ENCODE measurements at regions not wholly inside any gene's neighbourhood (a gene's known extent, or its start where the extent isn't known, plus 50 kb on each side); places are given as distances from the start of the nearest gene placed in this dataset.
"Not testable (repeated sequence)": the region's sequence is repeated elsewhere in the genome, so short reads cannot be mapped to it uniquely, and the experiment has no call there.

DNA sequence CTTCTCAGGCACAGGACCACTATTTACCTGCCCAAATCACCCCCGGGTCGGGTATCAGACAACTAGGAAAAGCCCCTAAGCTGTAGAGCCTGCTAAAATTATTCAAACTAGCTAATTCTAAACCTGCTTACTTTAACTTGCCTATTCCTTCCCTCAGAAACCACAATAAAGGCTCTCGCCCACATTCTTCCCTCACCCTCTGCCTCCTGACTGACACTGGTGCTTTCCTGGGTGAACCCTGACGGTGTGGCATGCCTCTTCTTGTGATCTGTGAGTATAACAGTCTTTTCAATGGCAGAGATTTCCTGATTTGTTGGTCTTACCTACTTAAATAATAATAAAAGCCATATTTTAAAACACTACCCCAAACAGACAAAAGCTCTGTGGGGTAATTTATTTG lies 209.4 kb upstream of the XIST start:
- H3K36me3 ChIP-seq (ENCODE audit: control insufficient read depth, low read length) = no peaks in the 10 kb centered on the region
- TF ChIP-seq, protein P1, sequence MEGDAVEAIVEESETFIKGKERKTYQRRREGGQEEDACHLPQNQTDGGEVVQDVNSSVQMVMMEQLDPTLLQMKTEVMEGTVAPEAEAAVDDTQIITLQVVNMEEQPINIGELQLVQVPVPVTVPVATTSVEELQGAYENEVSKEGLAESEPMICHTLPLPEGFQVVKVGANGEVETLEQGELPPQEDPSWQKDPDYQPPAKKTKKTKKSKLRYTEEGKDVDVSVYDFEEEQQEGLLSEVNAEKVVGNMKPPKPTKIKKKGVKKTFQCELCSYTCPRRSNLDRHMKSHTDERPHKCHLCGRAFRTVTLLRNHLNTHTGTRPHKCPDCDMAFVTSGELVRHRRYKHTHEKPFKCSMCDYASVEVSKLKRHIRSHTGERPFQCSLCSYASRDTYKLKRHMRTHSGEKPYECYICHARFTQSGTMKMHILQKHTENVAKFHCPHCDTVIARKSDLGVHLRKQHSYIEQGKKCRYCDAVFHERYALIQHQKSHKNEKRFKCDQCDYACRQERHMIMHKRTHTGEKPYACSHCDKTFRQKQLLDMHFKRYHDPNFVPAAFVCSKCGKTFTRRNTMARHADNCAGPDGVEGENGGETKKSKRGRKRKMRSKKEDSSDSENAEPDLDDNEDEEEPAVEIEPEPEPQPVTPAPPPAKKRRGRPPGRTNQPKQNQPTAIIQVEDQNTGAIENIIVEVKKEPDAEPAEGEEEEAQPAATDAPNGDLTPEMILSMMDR (IDR thresholded peaks at IDR 0.05; ENCODE audit: low read depth, low read length, poor library complexity, severe bottlenecking) = no peak
- no peak for TF ChIP-seq EZH2phosphoT487 (IDR thresholded peaks at IDR 0.05; ENCODE audit: borderline replicate concordance, low read length)
- no peak overlapping the region for H3K4me2 ChIP-seq (ENCODE audit: low read length)

DNA sequence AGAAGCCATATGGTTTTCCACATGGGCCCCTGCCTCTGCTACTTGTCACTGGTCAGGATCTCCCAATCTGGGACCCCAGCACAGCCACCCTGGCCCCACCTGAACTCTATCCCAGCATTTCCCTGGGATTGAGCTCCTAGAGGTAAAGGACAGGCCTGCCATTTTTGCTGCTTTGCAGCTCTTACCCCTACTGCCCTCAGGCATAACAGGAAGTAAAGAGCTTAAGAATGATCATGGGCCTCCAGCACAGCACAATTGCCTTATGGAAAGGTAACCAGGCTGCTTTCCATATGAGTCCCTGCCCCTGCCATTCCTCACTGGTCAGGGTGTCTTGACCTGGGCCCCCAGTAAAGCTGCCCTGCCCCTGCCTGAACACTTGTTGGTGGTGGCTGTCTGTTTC lies 196.6 kb upstream of the XIST start:
- Histone ChIP-seq H3K27me3 (ENCODE audit: control insufficient read depth, low read length) (no peaks in the 10 kb centered on the region), H3K9me2 (replicated peaks; ENCODE audit: control insufficient read depth, low read length) (no peaks in the 10 kb centered on the region), H3K4me3 (ENCODE audit: low read length) (no peak overlapping the region), H3F3A (ENCODE audit: control insufficient read depth, insufficient read depth) (no peaks in the 10 kb centered on the region), H3K27ac (ENCODE audit: low read depth, low read length) (no peak overlapping the region), H3K4me1 (ENCODE audit: control insufficient read depth, low read length) (no peaks in the 10 kb centered on the region), H3K4me2 (ENCODE audit: low read length) (no peak overlapping the region), H3K36me3 (ENCODE audit: control insufficient read depth, low read length) (no peaks in the 10 kb centered on the region), H4K20me1 (ENCODE audit: control insufficient read depth, insufficient read depth, low read depth, low read length) (no peaks in the 10 kb centered on the region), H3K79me2 (ENCODE audit: control insufficient read depth, low read length) (no peaks in the 10 kb centered on the region), H3K9me3 (ENCODE audit: control insufficient read depth, insufficient read depth, low read length) (no peaks in the 10 kb centered on the region)
- TF ChIP-seq EZH2phosphoT487 (IDR thresholded peaks at IDR 0.05; ENCODE audit: borderline replicate concordance, low read length) = no peak
- TF ChIP-seq, protein P1 (IDR thresholded peaks at IDR 0.05; ENCODE audit: low read depth, low read length, poor library complexity, severe bottlenecking) = no peak

More for the DNA sequence above, 209.4 kb upstream of the XIST start:
- H3F3A ChIP-seq (ENCODE audit: control insufficient read depth, insufficient read depth) = no peaks in the 10 kb centered on the region
- H3K4me3 ChIP-seq (ENCODE audit: low read length) = no peak overlapping the region
- no peaks in the 10 kb centered on the region for H3K79me2 ChIP-seq (ENCODE audit: control insufficient read depth, low read length)
- no peaks in the 10 kb centered on the region for H3K9me2 ChIP-seq (replicated peaks; ENCODE audit: control insufficient read depth, low read length)
- H3K4me1 ChIP-seq (ENCODE audit: control insufficient read depth, low read length) = no peaks in the 10 kb centered on the region
- no peak overlapping the region for H3K27ac ChIP-seq (ENCODE audit: low read depth, low read length)
- no peaks in the 10 kb centered on the region for H3K9me3 ChIP-seq (ENCODE audit: control insufficient read depth, insufficient read depth, low read length)
- no peaks in the 10 kb centered on the region for H3K27me3 ChIP-seq (ENCODE audit: control insufficient read depth, low read length)
- no peaks in the 10 kb centered on the region for H4K20me1 ChIP-seq (ENCODE audit: control insufficient read depth, insufficient read depth, low read depth, low read length)

DNA sequence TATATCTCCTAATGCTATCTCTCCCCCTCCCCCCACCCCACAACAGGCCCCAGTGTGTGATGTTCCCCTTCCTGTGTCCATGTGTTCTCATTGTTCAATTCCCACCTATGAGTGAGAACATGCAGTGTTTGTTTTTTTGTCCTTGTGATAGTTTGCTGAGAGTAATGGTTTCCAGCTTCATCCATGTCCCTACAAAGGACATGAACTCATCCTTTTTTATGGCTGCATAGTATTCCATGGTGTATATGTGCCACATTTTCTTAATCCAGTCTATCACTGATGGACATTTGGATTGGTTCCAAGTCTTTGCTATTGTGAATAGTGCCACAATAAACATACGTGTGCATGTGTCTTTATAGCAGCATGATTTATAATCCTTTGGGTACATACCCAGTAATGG lies 181.6 kb upstream of the XIST start:
- H3K27ac ChIP-seq (ENCODE audit: low read depth, low read length); H3K36me3 ChIP-seq (ENCODE audit: control insufficient read depth, low read length); H3K9me2 ChIP-seq (replicated peaks; ENCODE audit: control insufficient read depth, low read length); H3K9me3 ChIP-seq (ENCODE audit: control insufficient read depth, insufficient read depth, low read length); H3K4me2 ChIP-seq (ENCODE audit: low read length); H4K20me1 ChIP-seq (ENCODE audit: control insufficient read depth, insufficient read depth, low read depth, low read length); H3K4me3 ChIP-seq (ENCODE audit: low read length); H3F3A ChIP-seq (ENCODE audit: control insufficient read depth, insufficient read depth); H3K27me3 ChIP-seq (ENCODE audit: control insufficient read depth, low read length); H3K4me1 ChIP-seq (ENCODE audit: control insufficient read depth, low read length); H3K79me2 ChIP-seq (ENCODE audit: control insufficient read depth, low read length): not testable (repeated sequence)

DNA sequence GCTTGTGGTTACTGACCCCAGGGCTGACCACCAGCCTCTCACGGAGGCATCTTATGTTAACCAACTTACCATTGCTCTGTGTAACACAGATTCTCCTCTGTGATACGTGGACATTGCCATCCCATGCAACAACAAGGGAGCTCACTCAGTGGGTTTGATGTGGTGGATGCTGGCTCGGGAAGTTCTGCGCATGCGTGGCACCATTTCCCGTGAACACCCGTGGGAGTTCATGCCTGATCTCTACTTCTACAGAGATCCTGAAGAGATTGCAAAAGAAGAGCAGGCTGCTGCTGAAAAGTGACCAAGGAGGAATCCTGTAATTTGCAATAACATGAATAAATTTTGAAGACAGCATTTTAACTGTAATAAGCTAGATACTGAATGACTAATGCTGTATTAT lies 179.0 kb upstream of the XIST start:
- H3K4me3 ChIP-seq (ENCODE audit: low read length); H3K4me2 ChIP-seq (ENCODE audit: low read length); H3K9me2 ChIP-seq (replicated peaks; ENCODE audit: control insufficient read depth, low read length); H3K9me3 ChIP-seq (ENCODE audit: control insufficient read depth, insufficient read depth, low read length); H3K36me3 ChIP-seq (ENCODE audit: control insufficient read depth, low read length); H3K79me2 ChIP-seq (ENCODE audit: control insufficient read depth, low read length); H3K27ac ChIP-seq (ENCODE audit: low read depth, low read length); H3K4me1 ChIP-seq (ENCODE audit: control insufficient read depth, low read length); H3F3A ChIP-seq (ENCODE audit: control insufficient read depth, insufficient read depth); H3K27me3 ChIP-seq (ENCODE audit: control insufficient read depth, low read length); H4K20me1 ChIP-seq (ENCODE audit: control insufficient read depth, insufficient read depth, low read depth, low read length): not testable (repeated sequence)

DNA sequence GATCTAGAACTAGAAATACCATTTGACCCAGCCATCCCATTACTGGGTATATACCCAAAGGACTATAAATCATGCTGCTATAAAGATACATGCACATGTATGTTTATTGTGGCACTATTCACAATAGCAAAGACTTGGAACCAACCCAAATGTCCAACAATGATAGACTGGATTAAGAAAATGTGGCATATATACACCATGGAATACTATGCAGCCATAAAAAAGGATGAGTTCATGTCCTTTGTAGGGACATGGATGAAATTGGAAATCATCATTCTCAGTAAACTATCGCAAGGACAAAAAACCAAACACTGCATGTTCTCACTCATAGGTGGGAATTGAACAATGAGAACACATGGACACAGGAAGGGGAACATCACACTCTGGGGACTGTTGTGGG lies 178.3 kb upstream of the XIST start:
- not testable (repeated sequence) for H3F3A ChIP-seq (ENCODE audit: control insufficient read depth, insufficient read depth); H3K4me3 ChIP-seq (ENCODE audit: low read length); H3K79me2 ChIP-seq (ENCODE audit: control insufficient read depth, low read length); H3K27me3 ChIP-seq (ENCODE audit: control insufficient read depth, low read length); H3K27ac ChIP-seq (ENCODE audit: low read depth, low read length); H3K4me2 ChIP-seq (ENCODE audit: low read length); H3K9me2 ChIP-seq (replicated peaks; ENCODE audit: control insufficient read depth, low read length); H4K20me1 ChIP-seq (ENCODE audit: control insufficient read depth, insufficient read depth, low read depth, low read length); H3K36me3 ChIP-seq (ENCODE audit: control insufficient read depth, low read length); H3K9me3 ChIP-seq (ENCODE audit: control insufficient read depth, insufficient read depth, low read length); H3K4me1 ChIP-seq (ENCODE audit: control insufficient read depth, low read length)

DNA sequence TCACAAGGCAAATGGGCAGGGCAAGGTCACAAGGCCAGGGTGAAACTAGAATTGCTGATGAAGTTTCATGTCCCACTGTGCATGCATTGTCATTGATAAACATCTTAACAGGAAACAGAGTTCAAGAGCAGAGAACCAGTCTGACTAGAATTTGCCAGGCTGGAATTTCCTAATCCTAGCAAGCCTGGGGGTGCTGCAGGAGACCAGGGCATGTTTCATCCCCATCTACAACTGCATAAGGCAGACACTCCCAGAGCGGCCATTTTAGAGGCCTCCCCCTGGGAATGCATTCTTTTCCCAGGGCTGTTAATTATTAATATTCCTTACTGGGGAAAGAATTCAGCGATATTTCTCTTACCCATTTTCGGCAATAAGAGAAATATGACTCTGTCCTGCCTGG lies 172.6 kb upstream of the XIST start:
- H3K9me3 ChIP-seq (ENCODE audit: control insufficient read depth, insufficient read depth, low read length); H3K4me3 ChIP-seq (ENCODE audit: low read length); H3K4me2 ChIP-seq (ENCODE audit: low read length): not testable (repeated sequence)

More for the DNA sequence above, 172.6 kb upstream of the XIST start:
- not testable (repeated sequence) for H3K27ac ChIP-seq (ENCODE audit: low read depth, low read length); H3K36me3 ChIP-seq (ENCODE audit: control insufficient read depth, low read length); H4K20me1 ChIP-seq (ENCODE audit: control insufficient read depth, insufficient read depth, low read depth, low read length); H3K27me3 ChIP-seq (ENCODE audit: control insufficient read depth, low read length); H3F3A ChIP-seq (ENCODE audit: control insufficient read depth, insufficient read depth); H3K4me1 ChIP-seq (ENCODE audit: control insufficient read depth, low read length); H3K79me2 ChIP-seq (ENCODE audit: control insufficient read depth, low read length); H3K9me2 ChIP-seq (replicated peaks; ENCODE audit: control insufficient read depth, low read length)

Measured in DOHH2 (cell line).